Prostate gland (tissue), 2 donors: ENCODE measurements at regions not wholly inside any gene's neighbourhood (a gene's known extent, or its start where the extent isn't known, plus 50 kb on each side); places are given as distances from the start of the nearest gene placed in this dataset.

ENCODE experiments used
- POLR2A ChIP-seq: fragments of 450-650 bp; IDR thresholded peaks from one replicate; pipeline ENCODE4 v1.6.1; 2016; ENCODE audit warnings: antibody characterized with exemption, mild to moderate bottlenecking
- TF ChIP-seq, protein P1 (sequence below), 4 experiments: fragments of 200-600 bp in 2 of 4; fragments of 450-650 bp in 2 of 4; sonication (generic) in 2 of 4; IDR thresholded peaks; 1 replicate in 3 of 4; 2 replicates in 1 of 4; pipeline ENCODE4 v1.5.1; 2016 to 2019; ENCODE audit warnings: antibody characterized with exemption in 4 of 4, mild to moderate bottlenecking in 2 of 4, moderate library complexity in 2 of 4

DNA sequence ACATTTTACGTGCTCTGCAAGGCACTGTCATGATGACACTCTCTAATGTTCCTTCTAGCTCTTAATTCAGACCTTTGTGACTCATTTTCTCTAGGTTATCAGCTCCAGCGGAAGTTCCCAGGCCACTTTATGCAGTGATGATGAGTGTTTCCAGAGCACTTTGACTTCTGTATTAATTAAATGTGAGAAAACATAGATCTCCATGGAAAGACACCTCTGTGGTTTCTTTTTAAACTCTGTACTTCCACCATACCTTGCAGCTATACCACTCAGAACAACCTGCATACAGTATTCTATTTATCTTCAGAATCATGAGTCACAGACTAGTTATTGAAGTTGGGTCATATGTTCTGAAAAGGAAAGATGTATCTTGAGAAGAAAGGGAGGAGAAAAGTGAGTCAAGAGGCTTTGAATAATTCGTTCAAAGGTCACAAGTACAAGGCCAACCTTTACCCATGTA lies 175.6 kb upstream of the TENM4 start:
- TF ChIP-seq, protein P1, sequence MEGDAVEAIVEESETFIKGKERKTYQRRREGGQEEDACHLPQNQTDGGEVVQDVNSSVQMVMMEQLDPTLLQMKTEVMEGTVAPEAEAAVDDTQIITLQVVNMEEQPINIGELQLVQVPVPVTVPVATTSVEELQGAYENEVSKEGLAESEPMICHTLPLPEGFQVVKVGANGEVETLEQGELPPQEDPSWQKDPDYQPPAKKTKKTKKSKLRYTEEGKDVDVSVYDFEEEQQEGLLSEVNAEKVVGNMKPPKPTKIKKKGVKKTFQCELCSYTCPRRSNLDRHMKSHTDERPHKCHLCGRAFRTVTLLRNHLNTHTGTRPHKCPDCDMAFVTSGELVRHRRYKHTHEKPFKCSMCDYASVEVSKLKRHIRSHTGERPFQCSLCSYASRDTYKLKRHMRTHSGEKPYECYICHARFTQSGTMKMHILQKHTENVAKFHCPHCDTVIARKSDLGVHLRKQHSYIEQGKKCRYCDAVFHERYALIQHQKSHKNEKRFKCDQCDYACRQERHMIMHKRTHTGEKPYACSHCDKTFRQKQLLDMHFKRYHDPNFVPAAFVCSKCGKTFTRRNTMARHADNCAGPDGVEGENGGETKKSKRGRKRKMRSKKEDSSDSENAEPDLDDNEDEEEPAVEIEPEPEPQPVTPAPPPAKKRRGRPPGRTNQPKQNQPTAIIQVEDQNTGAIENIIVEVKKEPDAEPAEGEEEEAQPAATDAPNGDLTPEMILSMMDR (IDR thresholded peaks at IDR 0.05): no peak
- no peak for TF ChIP-seq POLR2A
